Astrocyte of the hippocampus (primary cell): ENCODE measurements at regions not wholly inside any gene's neighbourhood (a gene's known extent, or its start where the extent isn't known, plus 50 kb on each side); places are given as distances from the start of the nearest gene placed in this dataset.
"Not testable (repeated sequence)": the region's sequence is repeated elsewhere in the genome, so short reads cannot be mapped to it uniquely, and the experiment has no call there.

Experiments
- DNase-seq: peaks from one replicate; pipeline ENCODE4 v3.0.0; 2011; ENCODE audit warnings: low read depth, low spot score

DNA sequence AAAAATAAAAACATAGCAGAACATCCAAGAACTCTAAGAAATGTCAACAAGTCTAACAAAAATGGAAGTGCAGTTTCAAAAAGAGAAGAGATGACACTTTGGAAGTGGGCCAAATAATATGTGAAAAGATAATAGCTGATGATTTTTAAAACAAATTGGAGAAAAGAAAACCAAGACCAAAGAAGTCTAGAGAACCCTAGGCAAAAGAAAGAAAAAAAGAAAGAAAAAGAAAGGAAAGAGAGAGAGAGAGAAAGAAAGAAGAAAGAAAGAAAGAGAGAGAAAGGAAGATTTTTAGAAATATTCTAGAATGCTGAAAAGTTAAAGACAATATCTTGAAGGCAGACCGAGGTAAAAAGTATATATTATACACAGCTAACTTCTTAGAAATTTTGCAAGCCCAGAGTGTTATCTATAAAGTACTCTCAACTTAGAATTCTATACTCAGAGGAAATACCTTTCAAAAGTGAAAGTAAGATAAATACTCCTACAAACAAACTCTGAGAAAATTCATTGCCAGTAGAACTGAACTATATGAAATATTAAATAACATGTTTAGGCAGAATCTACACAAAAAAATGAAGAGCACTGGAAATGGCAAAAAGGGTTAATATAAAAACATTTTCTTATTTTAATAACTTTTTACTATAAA, 138.7 kb upstream of the SMIM30 start:
- no peak for DNase-seq

DNA sequence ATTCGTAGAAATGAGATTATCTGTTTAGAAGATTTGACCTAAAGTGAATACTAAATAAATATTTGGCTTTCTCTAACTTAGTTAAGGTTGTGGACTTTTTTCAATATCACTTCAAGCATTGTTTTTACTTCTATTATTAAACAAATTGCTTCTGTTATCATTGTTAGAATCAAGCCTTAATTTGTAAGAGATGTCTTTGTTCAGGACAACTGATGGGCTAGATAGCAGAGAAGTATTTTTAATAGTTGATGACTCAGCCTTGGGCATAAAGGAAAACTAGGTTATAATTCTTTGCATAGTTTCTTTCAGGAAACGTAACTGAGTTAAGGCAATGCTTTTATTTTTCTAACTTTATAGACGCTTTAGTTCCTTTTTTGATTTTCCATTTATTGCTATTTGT, 128.8 kb upstream of the SMIM30 start:
- no peak for DNase-seq

DNA sequence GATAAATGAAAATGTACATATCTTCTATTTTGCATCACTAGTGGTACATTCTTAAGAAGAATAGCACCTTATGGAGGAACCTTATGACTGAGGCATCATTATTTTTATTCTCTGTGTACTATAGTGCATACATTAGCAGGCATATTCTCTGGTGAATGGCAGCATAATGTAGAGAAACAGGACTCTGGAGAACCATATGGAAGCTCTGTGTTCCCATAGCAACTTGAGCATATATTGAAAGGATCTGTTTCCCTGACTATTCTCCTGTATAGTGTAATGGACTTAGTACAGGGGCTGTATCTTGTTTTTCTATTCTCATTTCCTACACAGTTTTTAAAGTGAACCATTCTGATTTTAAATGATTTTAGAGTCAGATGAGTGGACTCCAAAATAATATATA, 128.4 kb upstream of the SMIM30 start:
- no peak for DNase-seq

DNA sequence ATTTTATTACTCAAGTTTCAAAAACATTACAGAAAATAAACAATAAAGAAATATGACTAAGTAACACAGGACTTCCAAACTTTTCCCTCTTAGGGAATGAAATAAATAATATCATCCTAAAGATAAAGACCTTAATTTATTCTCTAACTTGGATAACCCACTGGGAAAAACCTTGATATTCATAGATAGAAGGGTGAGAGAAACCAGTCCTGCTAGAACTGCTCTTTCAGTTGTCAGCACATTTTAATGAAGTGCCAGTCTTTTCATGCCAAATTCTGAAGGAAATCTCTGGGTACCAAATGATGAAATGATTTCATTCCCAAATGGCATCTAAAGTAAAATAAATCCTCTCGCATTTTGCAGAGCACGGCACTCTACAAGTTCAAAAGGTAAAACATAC, 114.5 kb upstream of the SMIM30 start:
- DNase-seq, result no peak

DNA sequence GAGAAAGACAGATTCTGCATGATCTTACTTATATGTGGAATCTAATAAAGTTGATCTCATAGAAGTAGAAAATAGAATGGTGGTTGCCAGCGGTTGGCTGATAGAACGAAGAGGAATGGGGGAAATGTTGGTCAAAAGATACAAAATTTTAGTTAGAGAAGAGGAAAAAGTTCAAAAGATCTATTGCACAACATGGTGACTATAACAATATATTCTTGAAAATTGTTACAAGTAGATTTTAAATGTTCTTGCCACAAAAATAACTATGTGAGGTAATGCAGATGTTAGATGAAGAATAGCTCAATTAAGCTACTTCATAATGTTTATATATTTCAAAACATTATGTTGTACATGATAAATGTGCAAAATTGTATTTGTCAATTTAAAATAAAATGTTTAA, 112.3 kb upstream of the SMIM30 start:
- no peak for DNase-seq

DNA sequence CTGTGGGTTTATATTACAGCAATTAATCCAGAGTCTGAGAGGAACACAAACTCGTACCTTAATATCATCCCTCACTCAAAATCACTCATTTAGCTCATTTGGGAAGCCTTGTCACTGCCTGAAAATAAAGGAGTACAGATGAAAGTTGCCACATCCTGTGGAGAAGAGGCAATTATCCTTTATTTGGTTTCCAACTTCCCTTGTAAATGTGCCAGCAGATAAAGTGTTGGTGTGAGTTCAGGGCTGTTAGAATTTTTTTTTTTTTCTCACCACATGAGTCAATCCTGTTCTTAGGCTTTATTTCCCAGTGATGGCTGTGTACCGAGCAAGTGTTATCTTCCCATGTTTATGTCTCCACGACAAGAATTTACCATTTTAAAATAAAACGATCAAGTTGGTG, 99.0 kb upstream of the SMIM30 start:
- DNase-seq, result no peak

DNA sequence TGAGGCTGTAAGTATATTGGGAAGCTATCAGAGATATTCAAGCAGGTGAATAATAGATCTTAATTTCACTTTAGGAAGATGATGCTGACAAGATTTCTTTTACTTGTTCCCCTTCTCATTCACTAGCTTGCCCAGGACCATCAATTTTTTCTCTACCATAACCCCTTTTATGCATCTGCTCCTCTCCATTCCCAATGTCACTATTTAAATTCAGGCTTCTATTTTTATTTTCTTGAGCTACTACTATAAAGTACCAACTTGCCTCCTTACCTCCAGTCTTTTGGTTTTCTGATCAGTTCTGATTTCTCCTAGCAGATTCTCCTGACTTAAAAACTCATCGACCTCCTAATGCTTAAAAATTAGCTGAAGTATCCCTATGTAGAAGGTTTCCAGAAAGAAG, 97.7 kb upstream of the SMIM30 start:
- no peak for DNase-seq

DNA sequence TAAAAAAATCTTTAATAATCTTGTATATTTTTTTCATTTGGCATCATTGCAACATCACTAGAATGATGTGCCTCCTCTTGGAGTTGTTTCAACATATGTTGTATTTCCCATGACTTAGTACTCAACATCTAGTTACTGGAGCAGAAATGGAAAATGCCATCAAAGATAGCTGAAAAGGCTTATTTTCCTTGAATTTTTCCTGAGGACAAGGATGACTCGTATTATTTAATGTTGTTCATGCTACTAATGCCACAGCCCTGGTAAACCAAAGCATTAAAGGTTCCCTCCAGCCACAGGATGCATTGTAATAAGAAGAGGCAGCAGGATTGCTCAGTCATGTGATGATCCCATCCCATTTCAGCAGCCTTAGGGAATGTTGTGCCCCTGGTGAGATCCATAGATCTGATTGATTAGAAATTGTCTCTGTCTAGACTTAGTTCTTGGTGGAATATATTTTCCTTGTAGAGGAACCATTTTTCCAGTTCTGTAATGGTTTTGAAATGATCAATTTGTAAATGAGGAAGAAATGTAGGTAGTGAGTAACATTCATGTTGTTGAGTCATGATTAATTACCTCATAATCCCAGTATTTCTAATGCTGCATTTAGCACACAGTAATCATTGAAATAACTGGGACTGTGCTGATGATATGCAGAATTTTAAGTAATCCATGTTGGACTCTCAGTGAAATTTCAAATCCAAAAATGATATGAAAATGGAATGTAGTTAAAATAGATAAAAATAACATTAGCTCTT, 91.3 kb upstream of the SMIM30 start:
- peak; percentile 11 for DNase-seq

DNA sequence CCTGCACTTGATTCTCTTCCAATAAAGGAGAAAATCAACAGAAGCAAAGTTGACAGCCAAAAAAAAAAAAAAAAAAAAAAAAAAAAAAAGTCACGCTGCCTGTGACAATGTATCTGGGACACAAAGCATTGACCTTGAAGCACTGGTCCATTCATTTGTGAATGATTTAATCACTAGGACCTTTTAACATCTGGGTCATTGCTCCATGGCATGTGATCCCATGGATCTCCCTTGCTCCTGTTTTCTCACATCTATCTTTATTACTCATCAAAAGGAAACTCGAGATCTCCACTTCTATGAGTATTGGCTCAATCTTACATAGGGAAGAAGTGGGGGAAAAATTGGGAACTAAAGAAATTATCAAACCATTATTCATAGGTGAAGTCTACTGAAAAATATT, 89.6 kb upstream of the SMIM30 start:
- DNase-seq, result no peak

DNA sequence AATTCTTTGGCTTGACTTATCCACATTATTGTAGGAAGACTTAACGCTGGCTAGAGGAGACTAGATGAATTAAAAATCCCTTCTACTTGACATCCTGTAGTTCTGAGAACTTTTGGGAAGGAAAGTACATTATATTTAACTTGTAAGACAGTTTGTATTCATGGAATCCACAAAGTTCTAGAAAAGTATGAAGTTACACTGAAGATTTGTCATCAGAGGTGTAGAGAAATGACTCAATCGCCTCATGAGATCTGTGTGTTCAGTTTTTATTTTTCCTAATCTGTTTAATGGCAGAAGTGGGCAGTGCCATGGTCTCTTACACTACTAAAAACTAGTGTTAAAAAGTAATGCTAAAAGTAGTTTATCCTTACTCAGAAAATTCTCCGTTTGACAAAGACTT, 89.1 kb upstream of the SMIM30 start:
- DNase-seq, result no peak

DNA sequence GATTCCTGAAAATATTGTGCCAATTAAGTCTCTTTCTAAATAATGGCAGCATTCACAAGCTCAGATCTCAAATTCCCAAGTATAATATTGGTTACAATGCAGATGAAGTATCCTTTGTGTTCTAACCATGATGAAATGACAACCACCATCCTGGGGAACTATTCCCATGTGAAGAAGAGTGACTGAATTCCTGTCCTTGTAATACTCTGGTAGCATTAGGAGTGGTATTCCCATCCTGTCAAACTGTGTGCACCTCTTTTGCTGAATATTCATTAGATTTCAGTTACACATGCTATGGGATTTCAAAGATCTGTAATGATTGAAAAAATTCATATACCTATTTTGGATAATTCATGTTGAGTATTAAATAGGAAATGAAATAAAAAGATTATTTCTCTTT, 86.1 kb upstream of the SMIM30 start:
- no peak for DNase-seq

DNA sequence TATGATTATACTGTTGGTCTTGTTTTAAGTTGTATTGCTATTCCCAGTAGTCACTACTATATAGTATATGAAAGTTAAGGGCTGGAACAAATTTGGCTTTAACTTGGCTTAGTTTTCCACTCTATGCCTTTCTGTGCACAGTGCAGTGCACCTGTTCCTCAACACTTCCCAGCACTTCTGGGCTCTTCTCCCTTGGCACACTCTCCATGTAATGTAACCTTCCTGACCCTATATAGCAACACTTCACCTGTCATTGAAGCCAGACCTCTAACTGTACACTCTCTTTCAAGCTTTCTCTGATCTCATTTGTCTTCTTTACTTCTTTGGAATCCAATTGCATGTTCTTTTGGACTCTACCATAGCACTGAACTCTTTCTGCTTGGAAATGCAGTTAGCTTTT, 83.9 kb upstream of the SMIM30 start:
- no peak for DNase-seq

DNA sequence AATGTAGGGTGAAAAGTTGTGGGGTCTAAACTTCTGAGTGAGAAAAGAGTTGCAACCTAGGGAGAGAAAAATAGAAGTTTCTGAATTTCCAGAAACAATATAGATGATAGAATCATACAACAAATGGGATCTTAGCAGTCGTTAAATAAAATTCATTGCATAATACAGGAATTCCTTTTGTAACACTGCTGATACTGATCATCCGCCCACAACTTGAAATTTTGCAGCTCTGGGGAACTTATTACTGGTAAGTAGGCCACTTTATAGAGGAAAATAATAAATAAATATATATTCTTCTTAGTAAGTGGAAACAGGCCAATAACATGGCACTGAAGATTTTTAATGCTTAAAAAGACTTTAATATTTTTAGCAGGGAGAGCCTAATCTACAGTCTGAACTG, 81.9 kb upstream of the SMIM30 start:
- DNase-seq, result no peak

DNA sequence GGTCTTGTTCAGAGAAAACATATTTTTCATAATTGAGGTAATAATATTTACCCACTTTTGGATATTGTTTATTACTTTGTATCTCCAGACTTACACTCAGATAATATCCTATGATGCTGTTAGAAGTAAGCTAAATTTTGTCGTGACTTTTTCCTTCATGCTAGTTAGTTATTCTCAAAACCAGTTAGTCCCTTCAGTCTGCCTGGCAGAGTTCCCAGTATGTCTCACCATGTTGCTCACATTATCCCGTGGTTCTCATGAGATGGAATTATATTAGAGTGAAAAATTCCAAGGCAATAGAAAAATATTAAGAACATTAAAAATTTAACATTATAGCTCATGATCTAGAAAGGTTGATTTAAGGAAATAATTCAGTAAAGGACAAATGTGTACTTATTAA, 81.5 kb upstream of the SMIM30 start:
- peak; percentile 72 for DNase-seq

DNA sequence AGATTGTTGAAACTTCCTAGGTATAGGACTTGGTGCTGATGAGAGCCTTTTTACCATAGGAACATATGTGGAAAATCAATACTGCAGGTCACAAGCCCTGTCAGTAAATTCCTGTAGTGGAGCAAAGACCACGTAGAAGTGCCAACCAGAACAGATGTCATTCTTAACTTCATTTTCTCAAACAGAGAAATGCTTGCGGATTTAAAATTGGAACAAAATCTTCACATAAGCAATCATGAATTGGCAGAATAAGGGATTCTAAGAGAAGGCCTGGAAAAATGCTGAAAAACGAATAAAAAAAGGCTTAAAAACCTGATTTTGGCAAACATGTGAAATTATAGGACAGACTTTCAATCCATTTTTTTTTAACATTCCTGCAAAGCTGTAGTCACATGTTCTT, 80.8 kb upstream of the SMIM30 start:
- no peak for DNase-seq

DNA sequence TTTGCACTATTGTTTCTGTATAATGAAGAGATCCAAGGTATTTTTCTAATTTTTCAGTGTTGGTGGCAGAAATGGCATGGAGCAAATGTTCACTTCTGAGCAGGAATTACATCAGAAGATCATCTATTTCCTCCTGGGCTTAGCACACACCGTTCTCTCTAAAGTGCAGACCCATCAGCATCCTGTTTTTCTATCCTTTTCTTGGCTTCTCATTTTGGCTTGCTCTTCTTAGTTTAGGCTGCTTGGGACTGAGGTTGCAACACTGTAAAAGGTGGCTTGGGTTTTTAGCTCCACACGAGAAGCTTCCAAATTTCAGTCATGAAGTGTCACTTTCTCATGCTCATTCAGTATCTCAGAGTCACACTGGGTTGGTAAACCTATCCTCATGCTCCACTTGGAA, 79.9 kb upstream of the SMIM30 start:
- no peak for DNase-seq

DNA sequence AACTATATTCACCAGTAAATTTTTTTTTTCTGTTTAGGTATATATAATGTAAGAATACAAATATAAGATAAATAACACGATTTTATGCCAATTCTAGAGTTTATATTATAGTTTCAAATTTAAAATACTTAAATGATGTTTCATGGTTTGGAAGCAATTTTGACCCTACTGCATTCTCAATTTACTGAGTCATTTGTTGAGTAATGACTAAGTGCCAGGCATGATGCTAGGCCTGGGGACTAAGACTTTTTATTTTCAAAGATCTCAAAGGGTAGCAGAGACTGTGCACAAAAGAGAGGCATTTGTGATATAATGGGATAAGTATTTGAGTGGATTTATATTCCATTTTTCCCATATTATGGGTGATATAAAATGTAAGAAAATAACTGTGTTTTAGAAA, 78.9 kb upstream of the SMIM30 start:
- peak; percentile 66 for DNase-seq

DNA sequence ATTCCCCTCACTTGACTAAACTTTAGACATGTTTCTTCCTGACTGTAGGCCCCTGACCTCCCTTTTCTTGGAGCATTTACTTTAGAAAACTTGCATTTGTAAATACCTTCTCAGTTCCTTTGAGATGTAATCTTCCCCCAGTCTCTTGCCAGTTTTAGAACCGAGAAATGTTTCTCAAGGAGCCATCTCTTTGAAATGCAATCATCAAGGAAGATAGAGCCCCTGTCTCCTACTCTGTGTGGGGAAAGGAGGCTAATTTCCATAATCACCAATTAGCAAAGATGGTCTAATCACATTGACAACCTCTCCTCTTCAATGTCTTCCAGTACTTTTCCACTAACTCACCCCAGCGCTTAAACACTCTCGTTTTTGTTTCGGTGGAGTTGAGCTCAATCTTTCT, 70.0 kb upstream of the SMIM30 start:
- no peak for DNase-seq

DNA sequence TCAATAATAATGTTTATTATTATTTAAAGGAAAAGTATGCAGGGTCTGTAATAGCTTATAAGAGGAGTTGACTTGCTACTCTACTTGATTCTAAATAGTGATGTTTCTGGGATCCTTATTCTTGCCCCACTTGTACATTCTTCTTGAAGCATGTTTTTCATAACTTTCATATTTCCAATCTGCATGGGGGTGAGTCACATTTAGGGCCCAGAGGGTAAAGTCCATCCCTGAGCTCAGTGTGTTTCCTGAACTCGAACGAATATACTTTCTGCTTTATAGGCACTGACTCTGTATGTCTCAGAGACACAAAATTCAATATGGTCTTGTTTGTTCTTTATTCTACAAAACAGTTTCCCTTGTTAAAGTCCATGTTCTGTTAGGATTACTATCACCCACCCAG, 61.0 kb upstream of the SMIM30 start:
- no peak for DNase-seq

DNA sequence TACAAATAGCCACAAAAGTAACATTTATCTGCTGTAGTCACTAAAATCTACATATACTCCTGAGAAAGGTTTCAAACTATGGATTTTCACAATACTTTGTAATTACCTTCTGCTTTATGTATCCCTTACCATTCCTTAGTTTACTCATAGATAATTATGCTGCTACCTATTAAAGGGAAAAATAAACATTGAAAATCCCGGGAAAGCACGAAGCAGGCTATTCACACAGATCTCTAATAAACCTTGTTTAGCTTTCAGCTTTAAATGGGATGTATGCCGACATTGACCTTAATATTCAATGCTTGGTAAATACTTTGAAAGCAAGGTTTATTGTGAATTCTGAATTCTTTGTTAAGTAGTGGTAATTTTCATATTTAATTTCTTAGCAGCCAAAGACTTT, 58.5 kb upstream of the SMIM30 start:
- no peak for DNase-seq

DNA sequence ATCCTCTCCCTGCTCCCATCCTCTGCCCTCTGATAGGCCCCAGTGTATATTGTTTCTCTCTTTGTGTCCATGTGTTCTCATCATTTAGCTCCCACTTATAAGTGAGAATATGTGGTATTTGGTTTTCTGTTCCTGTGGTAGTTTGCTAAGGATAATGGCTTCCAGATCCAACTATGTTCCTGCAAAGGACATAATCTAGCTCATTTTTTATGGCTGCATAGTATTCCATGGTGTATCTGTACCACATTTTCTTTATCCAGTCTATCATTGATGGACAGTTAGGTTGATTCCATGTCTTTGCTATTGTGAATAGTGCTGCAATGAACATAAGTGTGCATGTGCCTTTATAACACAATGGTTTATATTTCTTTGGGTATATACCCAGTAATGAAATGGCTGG, 57.8 kb upstream of the SMIM30 start:
- DNase-seq, result not testable (repeated sequence)

DNA sequence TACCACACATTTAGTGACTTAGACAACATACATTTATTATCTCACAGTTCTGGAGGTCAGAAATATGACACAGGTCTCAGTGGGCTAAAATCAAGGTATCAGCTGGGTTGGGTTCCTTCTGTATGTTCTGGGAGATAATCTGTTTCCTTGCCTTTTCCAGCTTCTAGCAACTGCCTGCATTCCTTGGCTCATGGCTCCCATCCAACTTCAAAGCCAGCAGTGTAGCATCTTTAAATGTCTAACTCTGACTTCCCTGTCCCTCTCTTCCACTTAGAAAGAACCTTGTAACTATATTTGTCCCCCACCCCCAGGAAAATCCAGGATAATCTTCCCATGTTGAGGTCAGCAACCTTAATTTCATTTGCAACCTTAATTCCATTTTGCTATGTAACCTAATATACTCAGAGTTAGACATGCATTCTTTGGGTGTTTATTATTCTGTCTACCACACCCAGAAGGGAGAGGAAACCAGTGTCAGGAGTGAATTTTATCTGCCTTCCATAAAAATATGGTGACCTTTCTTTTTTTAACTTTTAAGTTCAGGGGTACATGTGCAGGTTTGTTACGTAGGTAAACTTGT, 57.3 kb upstream of the SMIM30 start:
- peak; percentile 24 for DNase-seq

DNA sequence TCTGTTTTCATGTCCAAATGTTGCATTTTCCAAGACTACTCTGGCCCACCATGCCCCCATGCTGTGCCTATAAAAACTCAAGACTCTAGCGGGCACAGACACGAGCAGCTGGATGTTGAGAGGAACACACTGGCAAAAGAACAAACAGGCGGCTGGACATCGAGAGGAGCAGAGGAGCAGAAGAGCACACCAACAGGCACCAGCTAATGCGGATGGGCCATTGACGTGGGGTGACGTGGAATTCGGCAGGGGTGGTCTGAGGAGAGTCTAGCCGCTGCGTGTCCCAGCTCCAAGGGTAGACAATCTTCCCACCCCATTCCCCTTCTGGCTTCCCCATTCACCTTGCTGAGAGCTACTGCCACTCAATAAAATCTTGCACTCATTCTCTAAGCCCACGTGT, 54.4 kb upstream of the SMIM30 start:
- DNase-seq, result no peak
